ENCODE measurements at regions not wholly inside any gene's neighbourhood (a gene's known extent, or its start where the extent isn't known, plus 50 kb on each side); places are given as distances from the start of the nearest gene placed in this dataset.

DNA sequence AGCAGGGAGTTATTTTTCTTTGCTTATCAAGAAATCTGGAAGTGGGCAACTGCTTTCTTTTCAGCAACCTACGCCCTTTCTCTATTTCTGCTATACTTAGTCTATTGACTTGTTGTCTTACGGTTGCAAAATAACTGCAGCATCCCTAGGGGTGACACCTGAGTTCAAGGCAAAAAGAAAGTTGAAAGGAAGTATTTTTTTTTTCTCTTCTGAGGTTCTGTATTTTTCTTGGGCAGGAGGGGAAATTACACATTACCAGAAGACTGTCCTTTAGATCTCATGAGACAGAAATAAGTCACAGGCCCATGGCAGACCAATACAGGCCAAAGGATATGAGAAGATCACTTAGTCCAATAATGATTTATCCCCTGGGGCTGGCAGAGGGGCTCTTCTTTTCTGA lies 204.7 kb upstream of the CASK start:
- H3K9me3 ChIP-seq (ENCODE audit: low read length), result no peaks in the 10 kb centered on the region
- ChIA-PET CTCF (no interaction called here), POLR2A (ENCODE audit: unreplicated experiment) (no interaction called here)
- peaks cover 7% of the 10 kb centered on the region for H3K4me1 ChIP-seq (ENCODE audit: insufficient read depth, low read length)
- H3K4me3 ChIP-seq (ENCODE audit: low read length), result no peak overlapping the region
- TF ChIP-seq EZH2phosphoT487 (IDR thresholded peaks at IDR 0.05; ENCODE audit: borderline replicate concordance, low read length) (no peak), EZH2 (IDR thresholded peaks at IDR 0.05; ENCODE audit: low read length, unreplicated experiment) (no peak)
- TF ChIP-seq, protein P1, sequence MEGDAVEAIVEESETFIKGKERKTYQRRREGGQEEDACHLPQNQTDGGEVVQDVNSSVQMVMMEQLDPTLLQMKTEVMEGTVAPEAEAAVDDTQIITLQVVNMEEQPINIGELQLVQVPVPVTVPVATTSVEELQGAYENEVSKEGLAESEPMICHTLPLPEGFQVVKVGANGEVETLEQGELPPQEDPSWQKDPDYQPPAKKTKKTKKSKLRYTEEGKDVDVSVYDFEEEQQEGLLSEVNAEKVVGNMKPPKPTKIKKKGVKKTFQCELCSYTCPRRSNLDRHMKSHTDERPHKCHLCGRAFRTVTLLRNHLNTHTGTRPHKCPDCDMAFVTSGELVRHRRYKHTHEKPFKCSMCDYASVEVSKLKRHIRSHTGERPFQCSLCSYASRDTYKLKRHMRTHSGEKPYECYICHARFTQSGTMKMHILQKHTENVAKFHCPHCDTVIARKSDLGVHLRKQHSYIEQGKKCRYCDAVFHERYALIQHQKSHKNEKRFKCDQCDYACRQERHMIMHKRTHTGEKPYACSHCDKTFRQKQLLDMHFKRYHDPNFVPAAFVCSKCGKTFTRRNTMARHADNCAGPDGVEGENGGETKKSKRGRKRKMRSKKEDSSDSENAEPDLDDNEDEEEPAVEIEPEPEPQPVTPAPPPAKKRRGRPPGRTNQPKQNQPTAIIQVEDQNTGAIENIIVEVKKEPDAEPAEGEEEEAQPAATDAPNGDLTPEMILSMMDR (conservative IDR thresholded peaks at IDR 0.05; ENCODE audit: low read depth, low read length), result no peak
- no TSS peak for BruUV-seq (replicated peaks)
- H4K20me1 ChIP-seq (ENCODE audit: low read length), result no peaks in the 10 kb centered on the region
- H3K9ac ChIP-seq (ENCODE audit: low read length), result no peak overlapping the region
- ATAC-seq (no peak), DNase-seq (no peak)
- H3K27me3 ChIP-seq (ENCODE audit: low read length), result no peaks in the 10 kb centered on the region
- H3K36me3 ChIP-seq (ENCODE audit: low read depth, low read length), result no peaks in the 10 kb centered on the region
- no peaks in the 10 kb centered on the region for H3K79me2 ChIP-seq (ENCODE audit: low read length)
- H3F3A ChIP-seq (ENCODE audit: low read length, unreplicated experiment), result no peaks in the 10 kb centered on the region
- intact Hi-C loops (cut with micrococcal nuclease), result no loop called here
- no peaks in the 10 kb centered on the region for H3K9me2 ChIP-seq (replicated peaks; ENCODE audit: low read length)
- no peak overlapping the region for H3K27ac ChIP-seq (ENCODE audit: low read length)
- H3K4me2 ChIP-seq (ENCODE audit: low read length), result no peak overlapping the region
- H2AFZ ChIP-seq (ENCODE audit: low read length), result no peak overlapping the region

DNA sequence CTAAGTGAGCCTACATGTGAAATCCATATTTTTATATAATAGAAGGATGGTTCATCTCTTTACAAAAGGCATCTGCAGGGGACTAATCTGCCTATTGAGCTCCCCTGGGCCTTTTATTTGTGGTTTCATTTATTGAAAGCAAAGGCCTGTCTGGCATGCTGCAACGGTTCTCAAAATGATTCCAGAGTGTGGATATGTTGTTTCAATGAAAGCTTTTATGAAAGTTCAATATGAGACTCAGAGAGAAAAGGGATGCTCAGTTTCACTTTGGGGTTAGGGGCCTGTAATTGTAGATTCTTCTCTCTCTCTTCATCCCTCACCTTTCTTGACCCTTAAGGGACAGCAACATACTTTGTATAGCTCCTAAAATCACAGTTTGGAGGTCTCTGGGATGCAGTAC lies 204.2 kb upstream of the CASK start:
- H3K36me3 ChIP-seq (ENCODE audit: low read depth, low read length), result no peaks in the 10 kb centered on the region
- no peak for TF ChIP-seq EZH2phosphoT487 (IDR thresholded peaks at IDR 0.05; ENCODE audit: borderline replicate concordance, low read length)
- TF ChIP-seq EZH2 (IDR thresholded peaks at IDR 0.05; ENCODE audit: low read length, unreplicated experiment), result no peak
- TF ChIP-seq, protein P1 (conservative IDR thresholded peaks at IDR 0.05; ENCODE audit: low read depth, low read length), result no peak
- no peaks in the 10 kb centered on the region for H3K9me2 ChIP-seq (replicated peaks; ENCODE audit: low read length)
- CTCF ChIA-PET, result no interaction called here
- intact Hi-C loops (cut with micrococcal nuclease), result no loop called here
- H3K4me1 ChIP-seq (ENCODE audit: insufficient read depth, low read length), result peaks cover 7% of the 10 kb centered on the region
- no peak overlapping the region for H3K9ac ChIP-seq (ENCODE audit: low read length)
- ATAC-seq (no peak), DNase-seq (no peak)
- BruUV-seq (replicated peaks), result no TSS peak
- POLR2A ChIA-PET (ENCODE audit: unreplicated experiment), result no interaction called here
- H3K79me2 ChIP-seq (ENCODE audit: low read length), result no peaks in the 10 kb centered on the region
- no peak overlapping the region for H2AFZ ChIP-seq (ENCODE audit: low read length)
- H3K4me2 ChIP-seq (ENCODE audit: low read length), result no peak overlapping the region
- no peaks in the 10 kb centered on the region for H3K9me3 ChIP-seq (ENCODE audit: low read length)
- H3K27me3 ChIP-seq (ENCODE audit: low read length), result no peaks in the 10 kb centered on the region
- H3K4me3 ChIP-seq (ENCODE audit: low read length), result no peak overlapping the region
- H4K20me1 ChIP-seq (ENCODE audit: low read length), result no peaks in the 10 kb centered on the region
- no peak overlapping the region for H3K27ac ChIP-seq (ENCODE audit: low read length)
- no peaks in the 10 kb centered on the region for H3F3A ChIP-seq (ENCODE audit: low read length, unreplicated experiment)

DNA sequence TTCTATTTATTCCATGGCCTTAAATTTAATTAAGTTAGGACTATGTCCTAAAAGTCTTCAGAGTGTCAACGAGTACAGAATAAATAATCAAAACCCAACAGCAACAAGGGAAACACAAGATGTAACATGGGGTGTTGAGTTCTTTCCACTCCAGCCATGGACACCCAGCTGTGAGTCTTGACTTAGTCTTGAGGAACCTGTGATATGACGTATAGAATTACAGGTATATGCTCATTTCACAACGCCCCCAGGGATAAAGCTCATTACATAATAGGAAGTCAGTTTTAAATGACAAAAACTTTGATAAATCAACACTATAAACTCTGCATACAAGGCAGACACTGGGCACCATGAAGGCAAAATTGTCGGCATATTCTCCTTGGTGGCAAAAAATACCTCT lies 200.0 kb upstream of the CASK start:
- Histone ChIP-seq H3K4me2 (ENCODE audit: low read length) (no peak overlapping the region), H2AFZ (ENCODE audit: low read length) (no peak overlapping the region), H3K9me2 (replicated peaks; ENCODE audit: low read length) (no peaks in the 10 kb centered on the region), H3K27ac (ENCODE audit: low read length) (no peak overlapping the region), H3K9me3 (ENCODE audit: low read length) (no peaks in the 10 kb centered on the region), H3K9ac (ENCODE audit: low read length) (no peak overlapping the region), H3K27me3 (ENCODE audit: low read length) (no peaks in the 10 kb centered on the region), H3K79me2 (ENCODE audit: low read length) (no peaks in the 10 kb centered on the region), H3K4me3 (ENCODE audit: low read length) (no peak overlapping the region), H3F3A (ENCODE audit: low read length, unreplicated experiment) (no peaks in the 10 kb centered on the region), H3K36me3 (ENCODE audit: low read depth, low read length) (no peaks in the 10 kb centered on the region), H4K20me1 (ENCODE audit: low read length) (no peaks in the 10 kb centered on the region), H3K4me1 (ENCODE audit: insufficient read depth, low read length) (peaks cover 12% of the 10 kb centered on the region)
- TF ChIP-seq, protein P1 (conservative IDR thresholded peaks at IDR 0.05; ENCODE audit: low read depth, low read length), result no peak
- TF ChIP-seq EZH2phosphoT487 (IDR thresholded peaks at IDR 0.05; ENCODE audit: borderline replicate concordance, low read length), result no peak
- TF ChIP-seq EZH2 (IDR thresholded peaks at IDR 0.05; ENCODE audit: low read length, unreplicated experiment), result no peak
- no peak for ATAC-seq
- POLR2A ChIA-PET (ENCODE audit: unreplicated experiment), result no interaction called here
- no peak for DNase-seq
- intact Hi-C loops (cut with micrococcal nuclease), result no loop called here
- CTCF ChIA-PET, result no interaction called here
- BruUV-seq (replicated peaks), result no TSS peak

All from PC-3 (cell line).